ENCODE measurements at regions not wholly inside any gene's neighbourhood (a gene's known extent, or its start where the extent isn't known, plus 50 kb on each side); places are given as distances from the start of the nearest gene placed in this dataset.

- TF ChIP-seq, protein P1, sequence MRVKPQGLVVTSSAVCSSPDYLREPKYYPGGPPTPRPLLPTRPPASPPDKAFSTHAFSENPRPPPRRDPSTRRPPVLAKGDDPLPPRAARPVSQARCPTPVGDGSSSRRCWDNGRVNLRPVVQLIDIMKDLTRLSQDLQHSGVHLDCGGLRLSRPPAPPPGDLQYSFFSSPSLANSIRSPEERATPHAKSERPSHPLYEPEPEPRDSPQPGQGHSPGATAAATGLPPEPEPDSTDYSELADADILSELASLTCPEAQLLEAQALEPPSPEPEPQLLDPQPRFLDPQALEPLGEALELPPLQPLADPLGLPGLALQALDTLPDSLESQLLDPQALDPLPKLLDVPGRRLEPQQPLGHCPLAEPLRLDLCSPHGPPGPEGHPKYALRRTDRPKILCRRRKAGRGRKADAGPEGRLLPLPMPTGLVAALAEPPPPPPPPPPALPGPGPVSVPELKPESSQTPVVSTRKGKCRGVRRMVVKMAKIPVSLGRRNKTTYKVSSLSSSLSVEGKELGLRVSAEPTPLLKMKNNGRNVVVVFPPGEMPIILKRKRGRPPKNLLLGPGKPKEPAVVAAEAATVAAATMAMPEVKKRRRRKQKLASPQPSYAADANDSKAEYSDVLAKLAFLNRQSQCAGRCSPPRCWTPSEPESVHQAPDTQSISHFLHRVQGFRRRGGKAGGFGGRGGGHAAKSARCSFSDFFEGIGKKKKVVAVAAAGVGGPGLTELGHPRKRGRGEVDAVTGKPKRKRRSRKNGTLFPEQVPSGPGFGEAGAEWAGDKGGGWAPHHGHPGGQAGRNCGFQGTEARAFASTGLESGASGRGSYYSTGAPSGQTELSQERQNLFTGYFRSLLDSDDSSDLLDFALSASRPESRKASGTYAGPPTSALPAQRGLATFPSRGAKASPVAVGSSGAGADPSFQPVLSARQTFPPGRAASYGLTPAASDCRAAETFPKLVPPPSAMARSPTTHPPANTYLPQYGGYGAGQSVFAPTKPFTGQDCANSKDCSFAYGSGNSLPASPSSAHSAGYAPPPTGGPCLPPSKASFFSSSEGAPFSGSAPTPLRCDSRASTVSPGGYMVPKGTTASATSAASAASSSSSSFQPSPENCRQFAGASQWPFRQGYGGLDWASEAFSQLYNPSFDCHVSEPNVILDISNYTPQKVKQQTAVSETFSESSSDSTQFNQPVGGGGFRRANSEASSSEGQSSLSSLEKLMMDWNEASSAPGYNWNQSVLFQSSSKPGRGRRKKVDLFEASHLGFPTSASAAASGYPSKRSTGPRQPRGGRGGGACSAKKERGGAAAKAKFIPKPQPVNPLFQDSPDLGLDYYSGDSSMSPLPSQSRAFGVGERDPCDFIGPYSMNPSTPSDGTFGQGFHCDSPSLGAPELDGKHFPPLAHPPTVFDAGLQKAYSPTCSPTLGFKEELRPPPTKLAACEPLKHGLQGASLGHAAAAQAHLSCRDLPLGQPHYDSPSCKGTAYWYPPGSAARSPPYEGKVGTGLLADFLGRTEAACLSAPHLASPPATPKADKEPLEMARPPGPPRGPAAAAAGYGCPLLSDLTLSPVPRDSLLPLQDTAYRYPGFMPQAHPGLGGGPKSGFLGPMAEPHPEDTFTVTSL (CRISPR knock-in tag; IDR thresholded peaks at IDR 0.05; ENCODE audit: borderline replicate concordance) = no peak
- TF ChIP-seq ZNF850 (CRISPR knock-in tag; conservative IDR thresholded peaks at IDR 0.05) (no peak), ATF2 (CRISPR knock-in tag; IDR thresholded peaks at IDR 0.05) (peak; percentile 61; the same call in 1 of the 2 replicates), JARID2 (CRISPR knock-in tag; IDR thresholded peaks at IDR 0.05; ENCODE audit: insufficient replicate concordance) (peak; percentile 25), KDM5A (IDR thresholded peaks at IDR 0.05; ENCODE audit: borderline replicate concordance, low read length) (no peak), ZNF605 (CRISPR knock-in tag; IDR thresholded peaks at IDR 0.05) (no peak), SMAD9 (CRISPR knock-in tag; IDR thresholded peaks at IDR 0.05) (no peak), ZNF121 (CRISPR knock-in tag; IDR thresholded peaks at IDR 0.05) (no peak), HOXA7 (CRISPR knock-in tag; IDR thresholded peaks at IDR 0.05) (no peak), HMGXB3 (CRISPR knock-in tag; IDR thresholded peaks at IDR 0.05; ENCODE audit: borderline replicate concordance) (no peak), MIER3 (CRISPR knock-in tag; IDR thresholded peaks at IDR 0.05; ENCODE audit: borderline replicate concordance) (no peak), HNRNPH1 (optimal IDR thresholded peaks at IDR 0.05; ENCODE audit: low read depth, low read length) (no peak), KDM5B (CRISPR knock-in tag; IDR thresholded peaks at IDR 0.05; ENCODE audit: borderline replicate concordance) (peak; percentile 79), HOXA9 (CRISPR knock-in tag; IDR thresholded peaks at IDR 0.05; ENCODE audit: borderline replicate concordance) (no peak), ZNF335 (CRISPR knock-in tag; IDR thresholded peaks at IDR 0.05) (no peak), RXRA (CRISPR knock-in tag; IDR thresholded peaks at IDR 0.05) (0 out of 2 replicates have a peak, but pooled peaks have one; percentile 37), NCOA2 (CRISPR knock-in tag; IDR thresholded peaks at IDR 0.05) (no peak; the same call in 1 of the 2 replicates), ZNF614 (CRISPR knock-in tag; IDR thresholded peaks at IDR 0.05; ENCODE audit: borderline replicate concordance) (no peak), MLLT10 (CRISPR knock-in tag; IDR thresholded peaks at IDR 0.05) (no peak), CENPX (CRISPR knock-in tag; IDR thresholded peaks at IDR 0.05) (no peak)
Measured at GRCh38 chr16:66270333-66270927, 96.1 kb upstream of the CDH5 start (continued).
